GM12878 (cell line): ENCODE measurements at regions not wholly inside any gene's neighbourhood (a gene's known extent, or its start where the extent isn't known, plus 50 kb on each side); places are given as distances from the start of the nearest gene placed in this dataset.

Source experiments
- ATAC-seq: fragments of 200-7000 bp; cut with Tn5 transposase; 3 replicates; pipeline ENCODE4 v1.9.1; 2020; ENCODE audit warnings: mild to moderate bottlenecking, moderate library complexity
- BruUV-seq: library from RNA; stranded (reverse); fragments of 400-500 nt; replicated peaks from 2 replicates; lab custom pipeline; 2021; lab: Mats Ljungman, UMichigan
- CTCF ChIA-PET: fragments of 300-600 bp; sonication (Branson Sonifier 250); formaldehyde crosslinking; extraction: SDS; loops from one replicate; lab custom pipeline; 2021; ENCODE audit warnings: inconsistent platforms; lab: Yijun Ruan, JAX
- POLR2A ChIA-PET: fragments of 350-600 bp; formaldehyde crosslinking; extraction: SDS; loops from one replicate; lab custom pipeline; 2021; ENCODE audit warnings: inconsistent platforms; lab: Charles Lee
- RAD21 ChIA-PET: fragments of 300-600 bp; sonication (Branson Sonifier 250); formaldehyde crosslinking; loops from one replicate; lab custom pipeline; 2023; ENCODE audit warnings: antibody characterized with exemption; ENCODE audit not compliant: unreplicated experiment; lab: Charles Lee
- SMC1A ChIA-PET: fragments of 300-600 bp; sonication (Branson Sonifier 250); formaldehyde crosslinking; loops from one replicate; lab custom pipeline; 2023; ENCODE audit not compliant: unreplicated experiment, uncharacterized antibody; lab: Charles Lee
- DNase-seq: peaks from one replicate; pipeline ENCODE4 v3.0.0-alpha.2; 2011; ENCODE audit warnings: low read depth, low spot score
- FAIRE-seq: peaks from 3 replicates; lab custom pipeline; 2011; peaks lifted over from hg19 to GRCh38; lab: Jason Lieb, UNC
- H2AFZ ChIP-seq: 2 replicates; pipeline ENCODE4 v1.6.0; 2011; ENCODE audit warnings: low read depth, low read length, control low read depth; ENCODE audit not compliant: control insufficient read depth
- H3K27ac ChIP-seq: 2 replicates; pipeline ENCODE4 v1.5.1; 2011; ENCODE audit warnings: control low read depth; ENCODE audit not compliant: control insufficient read depth, insufficient read depth
- H3K27me3 ChIP-seq, 2 experiments: replicated peaks in 1 of 2; 2 replicates each; pipeline versions ENCODE4 v1.6.0 to v1.6.1; 2011; ENCODE audit warnings: low read length in 1 of 2; ENCODE audit not compliant: control insufficient read depth in 2 of 2, insufficient read depth in 2 of 2
- H3K36me3 ChIP-seq, 2 experiments: 2 replicates each; pipeline ENCODE4 v1.5.1; 2011; ENCODE audit warnings: low read length in 1 of 2; ENCODE audit not compliant: control insufficient read depth in 2 of 2, insufficient read depth in 2 of 2
- H3K4me1 ChIP-seq: 2 replicates; pipeline ENCODE4 v1.6.1; 2011; ENCODE audit warnings: mild to moderate bottlenecking, low read length, moderate library complexity, mixed read lengths; ENCODE audit not compliant: control insufficient read depth, insufficient read depth
- H3K4me2 ChIP-seq: 2 replicates; pipeline ENCODE4 v1.6.0; 2011; ENCODE audit warnings: control low read depth; ENCODE audit not compliant: control insufficient read depth, insufficient read depth
- H3K4me3 ChIP-seq: fragments of 200-600 bp; sonication (generic); 2 replicates; pipeline ENCODE4 v1.5.1; 2016
- H3K79me2 ChIP-seq: 2 replicates; pipeline ENCODE4 v1.6.0; 2011; ENCODE audit warnings: low read length; ENCODE audit not compliant: control insufficient read depth, insufficient read depth
- H3K9ac ChIP-seq: 2 replicates; pipeline ENCODE4 v1.8.0; 2011; ENCODE audit warnings: low read length, control low read depth, mixed read lengths; ENCODE audit not compliant: control insufficient read depth, insufficient read depth
- H3K9me3 ChIP-seq: replicated peaks from 3 replicates; pipeline ENCODE4 v1.5.1; 2011; ENCODE audit warnings: mild to moderate bottlenecking, low read length; ENCODE audit not compliant: control insufficient read depth, insufficient read depth
- H4K20me1 ChIP-seq: 2 replicates; pipeline ENCODE4 v1.6.0; 2011; ENCODE audit not compliant: control insufficient read depth, insufficient read depth
- BMI1 ChIP-seq: fragments of 450-650 bp; IDR thresholded peaks from 2 replicates; pipeline ENCODE4 v1.6.1; 2016; ENCODE audit warnings: mild to moderate bottlenecking, moderate library complexity, borderline replicate concordance
- CBX5 ChIP-seq: sonication (generic); IDR thresholded peaks from 2 replicates; pipeline ENCODE4 v1.6.1; 2016; ENCODE audit warnings: low read depth, moderate library complexity, mild to moderate bottlenecking, inconsistent platforms
- CEBPB ChIP-seq, 2 experiments: fragments of 150-350 bp in 1 of 2; IDR thresholded peaks; 2 replicates each; pipeline ENCODE4 v1.6.1; 2012 to 2014; ENCODE audit warnings: low read depth in 2 of 2, low read length in 2 of 2, borderline replicate concordance in 1 of 2, inconsistent platforms in 1 of 2
- CREM ChIP-seq: IDR thresholded peaks from 2 replicates; pipeline ENCODE4 v1.6.1; 2014; ENCODE audit warnings: antibody characterized with exemption, low read depth
- IKZF1 ChIP-seq: fragments of 450-650 bp; conservative IDR thresholded peaks from 2 replicates; pipeline ENCODE4 v1.6.1; 2017; ENCODE audit warnings: antibody characterized with exemption, mild to moderate bottlenecking
- KLF5 ChIP-seq: fragments of 450-650 bp; IDR thresholded peaks from 2 replicates; pipeline ENCODE4 v1.6.1; 2014; ENCODE audit warnings: mild to moderate bottlenecking; ENCODE audit not compliant: partially characterized antibody
- MEF2A ChIP-seq: IDR thresholded peaks from 2 replicates; pipeline ENCODE4 v1.6.1; 2011; ENCODE audit warnings: low read depth, mild to moderate bottlenecking, low read length, moderate library complexity; ENCODE audit not compliant: insufficient read depth
- MYB ChIP-seq: fragments of 150-350 bp; IDR thresholded peaks from 2 replicates; pipeline ENCODE4 v1.6.1; 2014; ENCODE audit warnings: mild to moderate bottlenecking, low read depth, low read length, borderline replicate concordance
- NFYA ChIP-seq: IDR thresholded peaks from 2 replicates; pipeline ENCODE4 v1.6.1; 2011; ENCODE audit warnings: low read depth, mild to moderate bottlenecking, low read length, improper control_type of control experiment, borderline replicate concordance
- NKRF ChIP-seq: fragments of 450-650 bp; conservative IDR thresholded peaks from 2 replicates; pipeline ENCODE4 v1.6.1; 2017; ENCODE audit warnings: mild to moderate bottlenecking, moderate library complexity
- NRF1 ChIP-seq: conservative IDR thresholded peaks from 2 replicates; pipeline ENCODE4 v1.6.1; 2011; ENCODE audit warnings: mild to moderate bottlenecking, low read depth, low read length, improper control_type of control experiment
- POLR2A ChIP-seq: IDR thresholded peaks from 2 replicates; pipeline ENCODE4 v1.6.1; 2011; ENCODE audit warnings: low read depth, mild to moderate bottlenecking, low read length
- SMAD1 ChIP-seq: fragments of 450-650 bp; IDR thresholded peaks from 2 replicates; pipeline ENCODE4 v1.6.1; 2018; ENCODE audit warnings: mild to moderate bottlenecking, low read depth; ENCODE audit not compliant: partially characterized antibody
- SP1 ChIP-seq: IDR thresholded peaks from one replicate; pipeline ENCODE4 v1.6.1; 2011; ENCODE audit warnings: low read depth, low read length
- SREBF1 ChIP-seq: IDR thresholded peaks from 2 replicates; pipeline ENCODE4 v1.6.1; 2012; ENCODE audit warnings: mild to moderate bottlenecking, low read length
- STAT1 ChIP-seq: fragments of 450-650 bp; conservative IDR thresholded peaks from 2 replicates; pipeline ENCODE4 v1.6.1; 2014; ENCODE audit warnings: antibody characterized with exemption, mild to moderate bottlenecking
- SUPT20H ChIP-seq: IDR thresholded peaks from 2 replicates; pipeline ENCODE4 v1.6.1; 2011; ENCODE audit warnings: low read depth, mild to moderate bottlenecking, low read length, moderate library complexity, borderline replicate concordance; ENCODE audit not compliant: control insufficient read depth
- ZNF217 ChIP-seq: fragments of 450-650 bp; IDR thresholded peaks from 2 replicates; pipeline ENCODE4 v1.6.1; 2017; ENCODE audit warnings: antibody characterized with exemption, mild to moderate bottlenecking
- WGBS: methylation state at CpG from one replicate; pipeline ENCODE4 v1.1.6; 2016; ENCODE audit warnings: low lambda C conversion rate; ENCODE audit not compliant: insufficient replicate concordance, insufficient coverage; ENCODE audit errors: missing lambda C conversion rate; 5-methylcytosine and 5-hydroxymethylcytosine counted together
- in situ Hi-C: fragments of 300-500 bp; cut with MboI; formaldehyde crosslinking; loops from 9 replicates; pipeline ENCODE4 v1.14.3; 2018; ENCODE audit warnings: mixed read lengths
- intact Hi-C: fragments of 100-400 bp; cut with micrococcal nuclease; formaldehyde crosslinking; loops from one replicate; pipeline ENCODE4 v1.14.2; 2022; ENCODE audit not compliant: unreplicated experiment
- TF ChIP-seq, protein P1 (sequence below): fragments of 450-650 bp; formaldehyde crosslinking; IDR thresholded peaks from 2 replicates; pipeline ENCODE4 v1.4.0; 2020; ENCODE audit warnings: mild to moderate bottlenecking, moderate library complexity

- SMC1A ChIA-PET, result no interaction called here
These were observed 85.1 kb downstream of the ARRDC3 start for GRCh38 chr5:91297994-91298393.

More at GRCh38 chr5:91297994-91298393, 85.1 kb downstream of the ARRDC3 start:
- H3K9ac ChIP-seq, result no peak overlapping the region
- H3K4me1 ChIP-seq, result peaks cover 5% of the 10 kb centered on the region; the same call in 1 of the 2 replicates
- WGBS, result 59% methylated on average over 2 of the region's 2 CpGs
- ATAC-seq, result no peak
- no peak overlapping the region for H3K27ac ChIP-seq
- no peak for FAIRE-seq
- RAD21 ChIA-PET, result no interaction called here
- TF ChIP-seq BMI1 (no peak), SUPT20H (no peak), NFYA (no peak), NKRF (no peak), SMAD1 (no peak), NRF1 (no peak), MEF2A (no peak), CEBPB (IDR thresholded peaks at IDR 0.05; ENCODE audit: borderline replicate concordance in 1 of 2, low read depth in 2 of 2, low read length in 2 of 2) (no peak), CBX5 (no peak), POLR2A (no peak), STAT1 (no peak), ZNF217 (no peak), CREM (no peak), MYB (no peak), SREBF1 (no peak), SP1 (no peak), IKZF1 (no peak), KLF5 (no peak)
- TF ChIP-seq, protein P1, sequence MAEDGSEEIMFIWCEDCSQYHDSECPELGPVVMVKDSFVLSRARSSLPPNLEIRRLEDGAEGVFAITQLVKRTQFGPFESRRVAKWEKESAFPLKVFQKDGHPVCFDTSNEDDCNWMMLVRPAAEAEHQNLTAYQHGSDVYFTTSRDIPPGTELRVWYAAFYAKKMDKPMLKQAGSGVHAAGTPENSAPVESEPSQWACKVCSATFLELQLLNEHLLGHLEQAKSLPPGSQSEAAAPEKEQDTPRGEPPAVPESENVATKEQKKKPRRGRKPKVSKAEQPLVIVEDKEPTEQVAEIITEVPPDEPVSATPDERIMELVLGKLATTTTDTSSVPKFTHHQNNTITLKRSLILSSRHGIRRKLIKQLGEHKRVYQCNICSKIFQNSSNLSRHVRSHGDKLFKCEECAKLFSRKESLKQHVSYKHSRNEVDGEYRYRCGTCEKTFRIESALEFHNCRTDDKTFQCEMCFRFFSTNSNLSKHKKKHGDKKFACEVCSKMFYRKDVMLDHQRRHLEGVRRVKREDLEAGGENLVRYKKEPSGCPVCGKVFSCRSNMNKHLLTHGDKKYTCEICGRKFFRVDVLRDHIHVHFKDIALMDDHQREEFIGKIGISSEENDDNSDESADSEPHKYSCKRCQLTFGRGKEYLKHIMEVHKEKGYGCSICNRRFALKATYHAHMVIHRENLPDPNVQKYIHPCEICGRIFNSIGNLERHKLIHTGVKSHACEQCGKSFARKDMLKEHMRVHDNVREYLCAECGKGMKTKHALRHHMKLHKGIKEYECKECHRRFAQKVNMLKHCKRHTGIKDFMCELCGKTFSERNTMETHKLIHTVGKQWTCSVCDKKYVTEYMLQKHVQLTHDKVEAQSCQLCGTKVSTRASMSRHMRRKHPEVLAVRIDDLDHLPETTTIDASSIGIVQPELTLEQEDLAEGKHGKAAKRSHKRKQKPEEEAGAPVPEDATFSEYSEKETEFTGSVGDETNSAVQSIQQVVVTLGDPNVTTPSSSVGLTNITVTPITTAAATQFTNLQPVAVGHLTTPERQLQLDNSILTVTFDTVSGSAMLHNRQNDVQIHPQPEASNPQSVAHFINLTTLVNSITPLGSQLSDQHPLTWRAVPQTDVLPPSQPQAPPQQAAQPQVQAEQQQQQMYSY (CRISPR knock-in tag), result no peak
- TF ChIP-seq, all 136 proteins: peak for 0
- in situ Hi-C loops, result no loop called here
- DNase-seq, result no peak
- intact Hi-C loops, result no loop called here
- H2AFZ ChIP-seq, result no peak overlapping the region
- ChIA-PET CTCF (interaction anchor here (0.9 to 1.2 kb wide), 2 partner anchors 17 to 72 kb away, joined by 3 read pairs; no protein-coding TSS in a partner anchor), POLR2A (no interaction called here)
- no peaks in the 10 kb centered on the region; the same call in 2 of the 3 replicates for H3K9me3 ChIP-seq
- H3K36me3 ChIP-seq, result no peaks in the 10 kb centered on the region
- no peaks in the 10 kb centered on the region for H3K79me2 ChIP-seq
- BruUV-seq, result no TSS peak
- H4K20me1 ChIP-seq, result no peaks in the 10 kb centered on the region
- H3K27me3 ChIP-seq, result peaks cover 0 to 3% of the 10 kb centered on the region in 2 experiments; a peak in 1 of 4 replicates
- H3K4me2 ChIP-seq, result no peak overlapping the region
- no peak overlapping the region for H3K4me3 ChIP-seq
